HFF-Myc (cell line): ENCODE measurements at regions not wholly inside any gene's neighbourhood (a gene's known extent, or its start where the extent isn't known, plus 50 kb on each side); places are given as distances from the start of the nearest gene placed in this dataset.

Source experiments
- DNase-seq: peaks from one replicate; pipeline ENCODE4 v3.0.0-alpha.2; 2011; ENCODE audit warnings: low read depth; ENCODE audit errors: extremely low read depth
- H3K4me3 ChIP-seq: replicated peaks from 2 replicates; pipeline ENCODE4 v1.5.1; 2011; ENCODE audit warnings: low read depth, mild to moderate bottlenecking, control low read depth, low read length
- CTCF ChIP-seq: IDR thresholded peaks from 2 replicates; pipeline ENCODE4 v1.5.1; 2012; ENCODE audit warnings: mild to moderate bottlenecking, low read depth, low read length, control low read depth; ENCODE audit errors: missing control alignments

- no peak for TF ChIP-seq CTCF
- no peak for DNase-seq
- no peak overlapping the region for H3K4me3 ChIP-seq
These were observed 190.3 kb upstream of the ZC3H12C start for GRCh38 chr11:109902764-109903433.

DNA sequence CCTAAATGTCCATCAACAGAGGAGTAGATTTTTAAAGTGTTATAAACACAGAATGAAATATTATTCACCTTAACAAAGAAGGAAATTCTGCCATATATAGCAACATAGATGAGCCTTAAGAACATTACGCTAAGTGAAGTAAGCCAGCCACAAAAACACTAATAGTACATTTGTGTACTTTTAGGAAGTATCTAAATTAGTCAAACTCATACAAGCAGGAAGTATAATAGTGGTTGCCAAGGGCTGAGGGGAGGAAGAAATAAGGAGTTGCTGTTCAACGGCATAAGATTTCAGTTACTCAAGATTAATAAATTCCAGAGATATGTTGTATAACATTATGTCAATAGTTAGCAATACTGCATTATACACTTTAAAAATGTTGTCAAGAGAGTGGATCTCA, 181.7 kb upstream of the ZC3H12C start:
- DNase-seq: no peak
- TF ChIP-seq CTCF: no peak
- no peak overlapping the region for H3K4me3 ChIP-seq

GRCh38 chr11:109914038-109914437, 179.2 kb upstream of the ZC3H12C start:
- no peak for DNase-seq
- TF ChIP-seq CTCF: no peak
- no peak overlapping the region for H3K4me3 ChIP-seq

- DNase-seq: no peak
- TF ChIP-seq CTCF: no peak
- H3K4me3 ChIP-seq: no peak overlapping the region
These were observed 178.2 kb upstream of the ZC3H12C start for GRCh38 chr11:109914809-109915653.

DNA sequence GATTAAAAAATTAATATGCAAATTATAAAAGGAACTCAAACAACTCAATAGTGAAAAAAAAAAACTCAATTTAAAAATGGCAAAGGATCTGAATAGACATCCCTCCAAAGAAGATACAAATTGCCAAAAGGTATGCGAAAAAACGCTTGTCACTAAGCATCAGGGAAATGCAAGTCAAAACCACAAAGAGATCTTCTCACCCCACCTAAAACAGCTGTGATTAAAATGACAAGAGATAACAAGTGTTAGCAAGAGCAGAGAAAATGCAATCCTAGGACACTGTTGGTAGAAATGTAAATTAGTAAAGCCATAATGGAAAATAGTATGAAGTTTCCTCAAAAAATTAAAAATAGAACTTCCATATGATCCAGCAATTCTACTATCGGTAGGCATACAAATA, 166.3 kb upstream of the ZC3H12C start:
- no peak overlapping the region for H3K4me3 ChIP-seq
- DNase-seq: no peak
- no peak for TF ChIP-seq CTCF

GRCh38 chr11:109929308-109929707, 163.9 kb upstream of the ZC3H12C start:
- TF ChIP-seq CTCF: no peak
- no peak for DNase-seq
- no peak overlapping the region for H3K4me3 ChIP-seq
